ENCODE measurements at regions not wholly inside any gene's neighbourhood (a gene's known extent, or its start where the extent isn't known, plus 50 kb on each side); places are given as distances from the start of the nearest gene placed in this dataset.

DNA sequence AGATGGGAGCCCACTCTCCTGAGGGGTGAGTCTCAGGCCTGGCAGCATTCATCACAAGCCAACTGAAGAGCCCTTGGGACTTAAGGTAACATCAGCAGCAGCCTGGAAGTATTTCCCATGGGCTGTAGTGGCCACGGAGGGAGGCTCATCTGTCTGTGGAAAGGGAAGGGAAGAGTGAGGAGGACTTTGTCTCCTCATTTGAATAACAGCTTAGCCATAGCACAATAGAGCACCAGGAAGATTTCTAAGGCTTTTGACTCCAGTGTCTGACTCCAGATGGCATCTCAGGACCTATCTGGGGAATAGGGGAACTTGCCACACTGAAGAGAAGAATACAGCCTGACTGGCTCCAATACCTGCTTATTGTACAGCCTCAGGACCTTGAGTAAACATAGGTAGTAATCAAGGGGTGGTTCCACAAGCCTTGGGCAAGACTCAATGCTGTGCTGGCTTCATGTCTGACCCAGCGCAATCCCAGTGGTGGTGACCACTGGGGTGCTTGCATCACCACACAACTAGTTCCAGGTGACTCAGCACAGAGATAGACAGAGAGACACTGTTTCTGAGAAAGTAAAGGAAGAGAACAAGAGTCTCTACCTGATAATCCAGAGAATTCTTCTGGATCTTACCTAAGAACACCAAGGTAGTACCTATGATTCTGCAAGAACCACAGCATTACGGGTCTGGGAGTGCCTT, 510.5 kb upstream of the CCDC179 start:
- TF ChIP-seq POLR2A (IDR thresholded peaks at IDR 0.05): no peak
- TF ChIP-seq, protein P1, sequence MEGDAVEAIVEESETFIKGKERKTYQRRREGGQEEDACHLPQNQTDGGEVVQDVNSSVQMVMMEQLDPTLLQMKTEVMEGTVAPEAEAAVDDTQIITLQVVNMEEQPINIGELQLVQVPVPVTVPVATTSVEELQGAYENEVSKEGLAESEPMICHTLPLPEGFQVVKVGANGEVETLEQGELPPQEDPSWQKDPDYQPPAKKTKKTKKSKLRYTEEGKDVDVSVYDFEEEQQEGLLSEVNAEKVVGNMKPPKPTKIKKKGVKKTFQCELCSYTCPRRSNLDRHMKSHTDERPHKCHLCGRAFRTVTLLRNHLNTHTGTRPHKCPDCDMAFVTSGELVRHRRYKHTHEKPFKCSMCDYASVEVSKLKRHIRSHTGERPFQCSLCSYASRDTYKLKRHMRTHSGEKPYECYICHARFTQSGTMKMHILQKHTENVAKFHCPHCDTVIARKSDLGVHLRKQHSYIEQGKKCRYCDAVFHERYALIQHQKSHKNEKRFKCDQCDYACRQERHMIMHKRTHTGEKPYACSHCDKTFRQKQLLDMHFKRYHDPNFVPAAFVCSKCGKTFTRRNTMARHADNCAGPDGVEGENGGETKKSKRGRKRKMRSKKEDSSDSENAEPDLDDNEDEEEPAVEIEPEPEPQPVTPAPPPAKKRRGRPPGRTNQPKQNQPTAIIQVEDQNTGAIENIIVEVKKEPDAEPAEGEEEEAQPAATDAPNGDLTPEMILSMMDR (IDR thresholded peaks at IDR 0.05 in 4 of 5, conservative IDR thresholded peaks at IDR 0.05 in 1 of 5): no peak
